Lower leg skin (tissue), 3 donors: ENCODE measurements at regions not wholly inside any gene's neighbourhood (a gene's known extent, or its start where the extent isn't known, plus 50 kb on each side); places are given as distances from the start of the nearest gene placed in this dataset.

Source experiments
- CTCF ChIP-seq, 3 donors: fragments of 450-650 bp; IDR thresholded peaks; one replicate each; pipeline ENCODE4 v1.5.1; 2016; ENCODE audit warnings: antibody characterized with exemption in 3 of 3, mild to moderate bottlenecking in 3 of 3, moderate library complexity in 2 of 3
- POLR2A ChIP-seq, 2 donors: fragments of 450-650 bp; IDR thresholded peaks; one replicate each; pipeline ENCODE4 v1.6.1; 2016 to 2017; ENCODE audit warnings: antibody characterized with exemption in 2 of 2, mild to moderate bottlenecking in 1 of 2, moderate library complexity in 1 of 2

GRCh38 chr6:164928057-164928727, 381.2 kb downstream of the C6orf118 start:
- TF ChIP-seq POLR2A (IDR thresholded peaks at IDR 0.05) (no peak), CTCF (IDR thresholded peaks at IDR 0.05) (no peak)
